HS-5 (cell line): ENCODE measurements at regions not wholly inside any gene's neighbourhood (a gene's known extent, or its start where the extent isn't known, plus 50 kb on each side); places are given as distances from the start of the nearest gene placed in this dataset.

Experiments used
- DNase-seq: peaks from one replicate; pipeline ENCODE4 v3.0.0-alpha.2; 2012; ENCODE audit warnings: low read depth

- DNase-seq, result no peak
Measured at GRCh38 chr13:106234636-106235035, 300.8 kb downstream of the EFNB2 start.

GRCh38 chr13:106233134-106233735 is 302.2 kb downstream of the EFNB2 start:
- no peak for DNase-seq

GRCh38 chr13:106232681-106233080 is 302.8 kb downstream of the EFNB2 start:
- no peak for DNase-seq

GRCh38 chr13:106230450-106230849 is 305.0 kb downstream of the EFNB2 start:
- DNase-seq, result peak; percentile 1

- DNase-seq, result no peak
Measured at GRCh38 chr13:106225126-106225525, 310.3 kb downstream of the EFNB2 start.

- no peak for DNase-seq
Measured at GRCh38 chr13:106220211-106220610, 315.3 kb downstream of the EFNB2 start.

- DNase-seq, result no peak
Measured at GRCh38 chr13:106213028-106213757, 322.3 kb downstream of the EFNB2 start.

- DNase-seq, result no peak
Measured at GRCh38 chr13:106212386-106213010, 323.0 kb downstream of the EFNB2 start.

GRCh38 chr13:106210324-106210723 is 325.1 kb downstream of the EFNB2 start:
- no peak for DNase-seq

- DNase-seq, result no peak
Measured at GRCh38 chr13:106205871-106206270, 329.6 kb downstream of the EFNB2 start.

GRCh38 chr13:106197496-106197895 is 338.0 kb downstream of the EFNB2 start:
- DNase-seq, result no peak

GRCh38 chr13:106187501-106188095 is 347.9 kb downstream of the EFNB2 start:
- no peak for DNase-seq

- DNase-seq, result no peak
Measured at GRCh38 chr13:106187101-106187500, 348.4 kb downstream of the EFNB2 start.

GRCh38 chr13:106186366-106187030 is 349.0 kb downstream of the EFNB2 start:
- peak; percentile 53 for DNase-seq

GRCh38 chr13:106184790-106185189 is 350.7 kb downstream of the EFNB2 start:
- DNase-seq, result no peak

- no peak for DNase-seq
Measured at GRCh38 chr13:106183410-106184065, 351.9 kb downstream of the EFNB2 start.

- peak; percentile 58 for DNase-seq
Measured at GRCh38 chr13:106182404-106182803, 353.1 kb downstream of the EFNB2 start.

GRCh38 chr13:106178816-106179215 is 356.6 kb downstream of the EFNB2 start:
- DNase-seq, result no peak

- DNase-seq, result no peak
Measured at GRCh38 chr13:106177146-106177545, 358.3 kb downstream of the EFNB2 start.

GRCh38 chr13:106176117-106176516 is 359.3 kb downstream of the EFNB2 start:
- no peak for DNase-seq

GRCh38 chr13:106173891-106174610 is 361.4 kb downstream of the EFNB2 start:
- no peak for DNase-seq
